RPMI7951 (cell line): ENCODE measurements at regions not wholly inside any gene's neighbourhood (a gene's known extent, or its start where the extent isn't known, plus 50 kb on each side); places are given as distances from the start of the nearest gene placed in this dataset.

ENCODE experiments used
- DNase-seq: peaks from one replicate; pipeline ENCODE4 v3.0.0-alpha.2; 2012; ENCODE audit warnings: low read depth

DNA sequence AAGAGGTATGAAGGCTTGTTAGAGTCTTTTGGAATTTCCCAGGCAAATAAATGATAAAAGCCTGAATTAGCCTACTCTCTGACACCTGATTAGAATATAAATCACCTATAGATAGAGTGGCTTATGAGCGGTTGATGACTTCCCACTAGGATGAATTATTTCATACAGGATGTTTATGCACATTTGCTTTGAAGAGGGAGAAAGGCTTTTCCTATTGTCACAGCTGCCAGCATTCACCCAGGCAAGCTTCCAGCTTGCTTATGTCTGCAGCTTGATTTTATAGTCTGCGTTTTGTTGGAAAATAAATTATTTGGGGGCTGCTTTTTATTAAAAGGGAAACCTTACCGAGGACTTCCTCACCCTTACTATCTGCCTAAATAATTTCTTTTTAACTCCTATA lies 51.3 kb upstream of the EIF2S2 start:
- DNase-seq: no peak

DNA sequence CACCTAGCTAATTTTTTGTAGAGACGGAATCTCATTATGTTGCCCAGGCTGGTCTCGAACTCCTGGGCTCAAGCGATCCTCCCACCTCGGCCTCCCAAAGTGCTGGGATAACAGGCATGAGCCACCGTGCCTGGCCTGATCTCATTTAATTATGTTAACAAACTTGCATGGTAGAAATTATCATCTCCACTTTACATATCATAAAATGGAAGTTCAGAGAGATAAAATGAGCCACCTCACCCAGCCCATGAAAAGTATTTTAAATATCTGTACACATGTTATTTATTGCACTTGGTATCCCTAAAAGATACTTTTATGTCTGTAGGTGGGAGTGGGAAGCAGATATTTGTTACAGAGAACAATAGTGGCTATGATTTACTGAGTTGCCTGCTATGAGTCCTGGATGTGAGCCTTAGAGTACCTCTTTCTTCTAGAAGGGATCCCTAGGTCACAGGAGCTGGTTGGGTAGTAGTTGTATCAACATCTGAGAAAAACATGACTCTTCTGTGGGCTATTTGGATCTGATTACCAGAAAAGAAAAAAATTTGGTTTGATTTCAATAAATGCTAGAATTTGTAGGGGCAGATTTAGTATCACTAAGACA lies 52.4 kb upstream of the EIF2S2 start:
- no peak for DNase-seq

DNA sequence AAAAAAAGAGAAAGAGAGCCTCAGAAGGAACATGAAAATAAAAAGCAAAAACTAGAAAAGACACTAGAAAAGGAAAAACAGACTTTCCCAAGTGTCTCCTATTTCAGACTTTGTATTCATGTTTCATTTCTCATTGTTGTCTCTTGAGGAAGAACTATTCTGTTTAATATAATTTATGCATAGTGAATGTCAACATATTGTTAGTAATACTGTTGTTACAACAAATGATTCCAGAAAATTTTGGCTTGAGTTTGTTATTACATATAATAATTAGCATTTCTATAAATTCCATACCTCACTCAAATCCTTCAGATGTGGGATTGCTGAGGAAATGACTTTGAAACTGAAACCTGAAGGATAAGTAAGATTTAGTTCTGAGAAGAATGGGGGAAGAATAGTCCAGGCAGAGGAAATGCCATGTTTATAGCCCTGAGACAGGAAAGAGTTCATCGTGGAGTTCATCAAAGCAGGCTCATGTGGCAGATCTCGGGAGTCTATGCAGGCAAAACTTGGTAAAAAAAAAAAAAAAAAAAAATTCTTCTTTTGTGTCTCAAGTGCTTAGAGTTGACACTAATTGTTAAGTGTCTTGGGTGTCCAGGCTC lies 53.1 kb upstream of the EIF2S2 start:
- no peak for DNase-seq

DNA sequence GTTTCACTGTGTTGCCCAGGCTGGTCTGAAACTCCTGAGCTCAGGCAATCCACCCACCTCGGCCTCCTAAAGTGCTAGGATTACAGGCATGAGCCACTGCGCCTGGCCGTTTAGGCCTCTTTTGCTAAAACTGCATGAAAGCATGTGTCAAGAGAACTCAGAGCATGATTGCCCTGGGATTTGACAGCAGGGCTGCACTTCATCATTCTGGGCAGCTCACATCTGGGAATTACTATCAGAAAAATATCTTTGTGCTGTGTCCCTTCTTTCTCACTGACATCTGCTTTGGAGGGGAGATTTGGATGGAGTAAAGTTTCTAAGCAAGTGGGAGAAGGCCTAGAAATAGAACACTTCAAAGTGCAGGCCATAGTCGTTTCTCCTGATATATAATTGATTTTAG lies 59.6 kb upstream of the EIF2S2 start:
- DNase-seq: no peak

DNA sequence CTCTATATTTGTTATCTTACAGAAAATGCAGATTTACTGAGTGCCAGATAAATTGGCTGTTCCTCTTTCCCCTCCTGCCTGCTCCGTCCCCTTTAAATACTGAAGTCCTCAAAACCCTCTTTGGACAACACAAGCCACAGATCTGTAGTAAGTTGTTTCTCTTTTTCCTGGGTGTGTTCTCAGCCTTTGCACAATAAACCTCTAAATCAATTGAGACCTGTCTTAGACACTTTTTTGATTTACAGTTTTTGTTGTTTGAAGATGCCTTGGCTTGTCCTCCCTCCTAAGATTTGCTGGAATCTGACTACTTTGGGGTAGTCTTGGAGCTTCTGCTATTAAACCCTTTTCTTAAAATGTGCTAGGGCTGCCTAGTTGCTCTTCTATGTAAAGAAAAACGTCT lies 60.9 kb upstream of the EIF2S2 start:
- no peak for DNase-seq

DNA sequence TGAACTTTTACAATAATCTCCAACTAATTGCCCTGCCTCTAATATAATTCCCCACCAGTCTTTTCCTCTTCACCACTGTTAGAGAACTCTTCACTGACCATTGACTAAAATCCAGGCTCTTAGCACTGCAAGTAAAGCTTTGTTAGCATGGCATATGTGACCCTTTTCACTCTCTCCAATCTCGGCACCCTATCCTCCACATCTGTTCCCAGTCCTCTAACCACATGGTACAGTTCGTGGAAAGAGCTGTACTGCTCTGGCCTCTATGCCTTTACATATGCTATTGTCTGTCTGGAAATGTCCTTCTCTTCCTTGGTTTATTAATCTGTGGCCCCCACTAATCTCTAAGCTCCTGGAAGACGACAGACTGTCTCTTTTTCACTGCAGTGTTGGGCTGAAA lies 63.0 kb upstream of the EIF2S2 start:
- DNase-seq: peak; percentile 10

DNA sequence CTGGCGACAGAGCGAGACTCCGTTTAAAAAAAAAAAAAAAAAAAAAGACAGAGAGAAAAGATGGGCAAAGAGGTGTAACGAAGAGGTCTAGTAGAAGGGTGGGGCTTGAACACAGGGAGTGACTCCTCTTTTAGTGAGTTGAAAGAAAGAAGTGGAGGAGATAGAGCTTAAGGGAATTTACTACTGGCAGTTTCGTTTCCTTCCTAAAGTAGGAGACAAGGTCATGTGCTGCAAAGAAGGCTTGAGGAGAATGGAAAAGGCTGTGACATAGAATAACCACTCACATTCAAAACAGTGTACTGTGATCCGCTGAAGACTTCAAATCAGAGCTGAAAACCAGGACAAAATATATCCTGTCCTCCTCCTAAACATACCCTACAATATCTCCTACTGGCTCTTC lies 63.8 kb upstream of the EIF2S2 start:
- no peak for DNase-seq

DNA sequence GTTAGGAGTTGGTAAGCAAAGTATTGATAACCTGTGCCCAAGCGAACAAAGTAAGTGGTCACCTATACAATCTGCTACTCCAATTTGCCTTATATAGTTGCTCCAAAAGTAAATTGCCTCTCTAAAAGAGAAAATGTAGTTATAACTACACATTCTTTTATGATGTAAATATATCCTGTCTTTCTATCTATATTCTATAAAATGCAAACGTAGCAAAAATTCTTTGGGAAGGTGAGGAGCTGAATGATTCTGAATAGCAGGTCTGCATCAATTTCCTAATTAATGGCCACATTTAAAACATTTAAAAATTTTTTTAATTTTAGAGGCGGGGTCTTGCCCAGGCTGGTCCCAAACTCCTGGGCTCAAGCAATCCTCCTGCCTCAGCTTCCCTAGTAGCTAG lies 64.2 kb upstream of the ASIP start:
- DNase-seq: no peak

DNA sequence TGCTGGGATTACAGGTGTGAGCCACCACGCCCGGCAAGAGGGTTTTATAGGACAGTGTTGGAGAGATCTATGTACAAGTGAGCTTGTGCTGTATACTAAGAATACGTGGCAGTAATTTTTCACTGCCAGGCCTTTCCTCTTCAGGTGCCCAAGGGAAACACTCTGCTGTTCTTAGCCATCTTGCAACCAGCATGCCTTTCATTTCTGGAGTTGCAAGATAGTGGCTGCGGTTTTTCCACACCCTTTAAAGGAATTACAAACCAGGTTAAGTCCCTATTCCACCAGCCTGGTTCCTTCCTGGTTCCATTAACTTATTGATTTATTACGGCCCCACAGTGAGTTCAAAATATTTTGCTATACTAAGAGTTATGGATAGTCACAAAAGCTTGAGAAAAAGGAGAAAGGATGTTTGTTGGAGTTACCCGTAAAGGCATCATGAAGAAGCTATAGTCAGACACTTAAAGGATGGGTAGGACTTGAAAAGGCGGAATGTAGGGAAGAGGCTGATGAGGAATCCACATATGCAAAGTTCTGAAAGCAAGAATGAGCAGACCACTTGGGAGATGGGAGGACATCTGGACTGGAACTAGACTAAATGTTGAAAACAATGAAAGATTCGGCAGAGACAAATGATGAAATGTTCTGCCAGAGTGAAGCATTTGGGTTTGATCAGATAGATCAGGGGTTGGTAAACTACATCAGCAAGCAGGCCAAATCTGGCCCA lies 61.4 kb upstream of the ASIP start:
- DNase-seq: no peak

DNA sequence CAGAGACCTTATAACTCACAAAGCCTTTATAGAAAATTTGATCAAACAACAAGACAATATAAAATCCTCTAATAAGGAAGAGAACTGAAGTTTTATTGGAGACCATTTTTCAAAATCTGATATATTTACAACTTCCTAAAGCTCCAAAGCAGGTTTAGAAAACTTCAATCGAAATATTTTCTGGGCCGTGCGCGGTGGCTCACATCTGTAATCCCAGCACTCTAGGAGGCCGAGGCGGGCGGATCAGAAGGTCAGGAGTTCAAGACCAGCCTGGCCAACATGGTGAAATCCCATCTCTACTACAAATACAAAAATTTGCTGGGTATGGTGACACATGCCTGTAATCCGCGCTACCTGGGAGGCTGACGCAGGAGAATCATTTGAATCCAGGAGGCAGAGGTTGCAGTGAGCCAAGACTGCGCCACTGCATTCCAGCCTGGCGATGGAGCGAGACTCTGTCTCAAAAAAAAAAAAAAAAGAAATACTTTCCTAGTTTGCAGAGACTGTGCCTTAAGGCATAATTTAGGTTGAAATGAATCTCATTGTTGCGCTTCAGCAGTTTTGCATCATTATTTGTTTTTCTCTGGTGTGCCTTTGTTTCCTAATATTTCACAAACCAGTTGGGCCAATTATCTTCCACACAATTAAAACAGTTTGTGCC lies 60.6 kb upstream of the ASIP start:
- DNase-seq: no peak

DNA sequence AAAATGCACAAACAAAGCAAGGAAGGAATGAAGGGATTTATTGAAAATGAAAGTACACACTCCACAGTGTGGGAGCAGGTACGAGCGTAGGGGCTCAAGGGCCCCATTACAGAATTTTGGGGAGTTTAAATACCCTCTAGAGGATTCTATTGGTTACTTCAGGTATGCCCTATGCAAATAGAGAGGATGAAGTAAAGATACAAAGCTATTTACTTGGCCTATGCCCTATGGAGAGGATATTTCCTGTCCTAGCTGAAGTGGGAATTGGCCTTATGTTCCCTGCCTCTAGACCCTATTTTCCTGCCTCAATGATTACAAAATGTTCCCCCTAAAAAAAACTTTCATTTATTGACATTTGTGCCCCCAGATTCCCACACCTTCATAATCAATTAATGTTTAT lies 59.7 kb upstream of the ASIP start:
- no peak for DNase-seq

DNA sequence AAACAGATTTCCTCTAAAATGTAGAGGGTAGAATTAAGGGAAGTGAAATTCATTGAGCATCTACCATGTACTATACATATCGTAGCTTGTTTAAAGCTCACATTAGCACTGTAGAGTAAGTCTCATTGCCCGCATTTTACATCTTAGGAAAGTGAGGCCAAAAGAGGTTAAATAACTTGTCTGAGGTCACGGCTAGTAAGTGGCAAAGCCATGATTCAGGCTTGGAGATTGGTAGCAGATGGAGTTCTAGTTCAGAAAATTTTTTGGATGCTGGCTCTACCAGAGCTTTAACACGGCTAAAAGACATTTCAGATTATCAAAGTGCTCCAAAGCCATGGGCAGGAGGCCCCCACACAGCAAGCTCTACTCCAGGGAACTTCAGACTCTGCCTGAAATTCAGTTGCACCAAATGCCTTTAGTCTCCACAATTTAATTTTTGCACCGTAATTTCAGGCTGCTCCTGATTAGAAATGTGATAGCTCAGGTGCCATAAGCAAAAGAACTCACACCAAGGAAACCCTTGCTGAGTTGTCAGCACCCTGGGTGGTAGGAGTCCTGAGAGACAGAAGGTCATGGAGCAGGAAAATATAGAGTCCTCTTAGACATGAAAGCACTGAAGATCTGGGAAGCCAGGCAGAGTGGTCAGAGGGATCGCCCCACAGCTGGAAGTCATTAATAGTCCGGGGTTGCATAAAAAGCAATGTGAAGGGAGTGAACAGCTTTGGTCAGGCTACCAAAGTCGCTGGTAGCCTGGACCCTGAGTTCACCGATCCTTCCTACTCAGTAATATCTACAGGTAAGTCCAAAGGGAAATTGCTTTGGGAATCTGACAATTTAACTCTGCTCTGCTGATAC lies 55.2 kb upstream of the ASIP start:
- DNase-seq: peak; percentile 55

DNA sequence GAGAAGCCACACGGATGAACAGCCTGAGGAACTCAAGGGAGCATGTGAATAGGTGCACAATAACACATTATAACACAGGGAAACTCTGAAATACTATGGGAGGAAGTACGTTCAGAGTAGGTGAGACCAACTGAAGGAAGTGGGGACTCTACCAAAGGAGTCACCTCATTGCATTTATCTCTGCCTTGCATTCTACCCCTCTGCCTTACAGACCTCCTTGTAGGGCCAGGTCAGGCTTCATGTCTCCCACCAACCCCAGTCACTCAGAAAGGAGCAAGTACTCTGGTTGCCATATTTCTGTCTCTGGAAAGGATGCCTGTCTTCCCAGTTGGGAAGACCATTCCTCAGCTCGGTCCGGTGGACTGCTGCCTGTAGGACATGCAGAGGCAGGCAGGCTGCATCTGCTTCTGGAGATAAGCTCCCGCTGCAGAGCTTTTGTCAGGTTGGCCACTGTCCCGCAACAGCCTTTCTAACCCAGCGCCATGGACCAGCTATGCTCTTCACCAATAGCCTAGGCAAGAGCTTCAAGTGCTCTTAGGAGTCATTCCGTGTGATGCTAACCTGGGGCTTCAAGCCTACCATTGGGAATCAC lies 51.6 kb upstream of the ASIP start:
- no peak for DNase-seq

DNA sequence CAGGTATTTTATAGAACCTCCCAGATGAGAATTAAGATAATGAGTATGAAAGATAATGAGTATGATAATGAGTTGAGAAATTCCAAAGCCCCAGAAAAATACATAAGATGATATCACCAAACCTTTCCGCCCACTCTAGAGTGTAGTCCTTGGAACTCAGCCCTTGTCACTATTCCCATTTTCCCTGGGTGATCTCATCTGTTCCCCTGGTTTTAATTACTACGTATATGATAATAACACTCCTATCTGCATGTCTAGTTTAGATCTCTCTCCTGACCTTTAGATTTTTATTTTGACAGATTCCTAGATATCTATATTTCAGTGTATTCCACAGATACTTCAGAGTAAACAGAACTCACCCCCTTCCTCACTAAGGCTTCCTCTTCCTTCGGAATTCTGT lies 51.0 kb upstream of the ASIP start:
- no peak for DNase-seq

DNA sequence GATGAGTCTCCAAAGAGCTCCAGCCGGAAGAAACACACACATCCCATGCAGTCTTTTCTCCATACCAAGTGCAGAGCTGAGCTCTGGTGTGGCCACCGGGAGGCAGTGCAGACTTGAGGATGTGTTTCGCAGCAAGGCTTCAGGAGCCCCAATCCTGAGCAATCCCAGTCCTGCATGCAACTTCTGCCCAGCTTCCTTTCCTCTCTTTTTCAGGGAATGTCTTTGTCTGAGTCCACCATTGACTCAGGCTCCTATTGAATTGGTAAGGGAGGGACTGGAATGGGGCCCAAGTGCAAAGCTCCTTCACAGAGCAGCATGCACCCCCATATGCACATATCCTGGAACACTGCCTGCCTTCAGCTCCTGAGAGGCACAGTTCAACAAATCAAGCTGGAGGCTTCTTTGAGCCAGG lies 50.5 kb upstream of the ASIP start:
- DNase-seq: peak; percentile 85
